Adrenal gland (tissue), 9 donors: ENCODE measurements at regions not wholly inside any gene's neighbourhood (a gene's known extent, or its start where the extent isn't known, plus 50 kb on each side); places are given as distances from the start of the nearest gene placed in this dataset.

Source experiments
- DNase-seq, 7 donors: peaks; one replicate each; pipeline ENCODE4 v3.0.0-alpha.2; 2019 to 2020
- H3K27ac ChIP-seq, 5 donors: fragments of 200-600 bp; sonication (generic) in 4 of 5; 1 replicate in 3 of 5; 2 replicates in 2 of 5; pipeline versions ENCODE4 v1.5.1 to v1.8.0; 2016 to 2020; ENCODE audit warnings: mild to moderate bottlenecking in 1 of 5
- H3K27me3 ChIP-seq: fragments of 200-600 bp; 2 replicates; pipeline ENCODE4 v1.8.0; 2021
- H3K36me3 ChIP-seq, 2 donors: fragments of 200-600 bp; replicated peaks in 1 of 2; 1 replicate in 1 of 2; 2 replicates in 1 of 2; pipeline versions ENCODE4 v1.5.1 to v1.8.0; 2018 to 2022
- H3K4me1 ChIP-seq, 2 donors: fragments of 200-600 bp; replicated peaks in 1 of 2; 1 replicate in 1 of 2; 2 replicates in 1 of 2; pipeline versions ENCODE4 v1.5.1 to v1.8.0; 2018 to 2021
- H3K4me3 ChIP-seq, 4 donors: fragments of 200-600 bp; sonication (generic) in 3 of 4; one replicate each; pipeline ENCODE4 v1.5.1; 2016 to 2018
- H3K9me3 ChIP-seq, 3 donors: fragments of 200-600 bp; sonication (generic) in 1 of 3; replicated peaks in 1 of 3; 1 replicate in 2 of 3; 2 replicates in 1 of 3; pipeline versions ENCODE4 v1.5.1 to v1.8.0; 2016 to 2021
- POLR2A ChIP-seq, 2 donors: fragments of 450-650 bp; IDR thresholded peaks; one replicate each; pipeline ENCODE4 v1.6.1; 2017; ENCODE audit warnings: antibody characterized with exemption in 2 of 2, mild to moderate bottlenecking in 2 of 2, moderate library complexity in 1 of 2
- WGBS, 4 donors: extraction: QIAGEN DNeasy Blood & Tissue Kit in 2 of 4; methylation state at CpG; one replicate each; pipeline versions ENCODE4 v1.1.5 to v1.1.7; 2013 to 2017; 5-methylcytosine and 5-hydroxymethylcytosine counted together
- intact Hi-C, 2 donors: fragments of 100-400 bp; cut with DNase I; formaldehyde crosslinking; loops; one replicate each; pipeline versions ENCODE4 v1.14.1 to v1.15.0; 2022 to 2023
- TF ChIP-seq, protein P1 (sequence below), 6 experiments: fragments of 450-650 bp in 4 of 6; fragments of 200-600 bp in 2 of 6; sonication (generic) in 1 of 6; IDR thresholded peaks; 1 replicate in 5 of 6; 2 replicates in 1 of 6; pipeline versions ENCODE4 v1.5.1 to v1.8.0; 2016 to 2021; ENCODE audit warnings: antibody characterized with exemption in 6 of 6, mild to moderate bottlenecking in 2 of 6, moderate library complexity in 1 of 6
- donor health status: healthy with polysubstance abuse.
- donor health status: Bipolar disorder and iron deficiency.
- donor health status: DM: yes; HTN: yes; CAD: no.
- donor health status: DM: no; HTN: no; CAD: no.
- donor health status: DM: no; HTN: no; CAD: no.

DNA sequence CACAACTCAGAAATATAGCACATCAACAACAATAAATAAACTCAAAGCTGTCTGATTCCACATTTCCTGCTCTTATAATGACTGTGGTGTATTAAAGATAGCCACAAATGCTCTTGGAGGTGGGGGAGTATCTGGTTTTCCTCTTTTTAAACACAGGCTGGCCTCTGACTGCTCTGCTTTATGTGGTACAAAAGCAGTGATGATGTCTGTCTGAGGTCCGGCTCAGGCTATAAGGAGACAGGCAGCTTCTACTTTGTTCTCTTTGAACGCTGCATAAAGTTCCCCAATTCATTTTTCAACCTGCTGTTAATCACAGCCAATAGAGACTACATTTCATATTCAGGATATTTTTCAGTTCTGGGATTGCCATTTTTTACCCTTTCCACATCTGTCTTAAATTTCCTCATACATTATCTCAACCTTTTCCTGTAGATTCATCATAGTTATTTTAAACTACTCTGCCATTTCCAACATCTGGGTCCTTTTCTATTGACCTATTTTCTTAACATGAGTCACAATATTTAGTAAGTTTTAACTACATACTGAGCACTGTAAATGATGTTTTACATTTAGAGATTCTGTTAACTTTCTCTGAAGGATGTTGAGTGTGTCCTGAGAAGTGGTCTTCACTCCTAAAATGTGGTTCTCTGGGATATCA lies 64.9 kb downstream of the CRPPA start:
- 43 to 66% (median 60%) methylated on average over 2 of the region's 2 CpGs for WGBS, 4 donors
- no peak overlapping the region for H3K27ac ChIP-seq

DNA sequence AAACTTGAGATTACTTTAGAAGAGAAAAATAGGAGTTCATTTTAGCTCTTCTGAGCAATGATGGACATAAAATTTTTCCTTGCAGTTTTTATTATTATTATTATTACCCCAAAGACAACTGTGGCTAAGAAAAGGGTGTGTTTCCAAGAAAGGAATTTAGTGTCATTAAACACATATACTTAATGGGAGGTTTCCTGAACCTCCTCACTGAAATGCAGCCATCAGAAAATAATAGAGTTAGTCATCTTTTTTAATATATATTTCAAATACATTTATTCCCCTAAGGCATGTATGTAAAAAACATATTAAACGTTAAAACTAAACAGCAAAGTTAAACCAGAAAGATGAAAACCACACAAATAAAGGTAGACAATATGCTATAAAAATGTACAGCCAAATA lies 66.8 kb downstream of the CRPPA start:
- Histone ChIP-seq H3K27me3 (no peaks in the 10 kb centered on the region), H3K9me3 (no peaks in the 10 kb centered on the region), H3K4me3 (no peak overlapping the region), H3K36me3 (no peaks in the 10 kb centered on the region), H3K27ac (no peak overlapping the region), H3K4me1 (no peaks in the 10 kb centered on the region)
- WGBS, 4 donors, result 27 to 73% (median 51%) methylated on average over 1 of the region's 1 CpG
- no peak for DNase-seq
- no peak for TF ChIP-seq POLR2A (IDR thresholded peaks at IDR 0.05)
- TF ChIP-seq, protein P1, sequence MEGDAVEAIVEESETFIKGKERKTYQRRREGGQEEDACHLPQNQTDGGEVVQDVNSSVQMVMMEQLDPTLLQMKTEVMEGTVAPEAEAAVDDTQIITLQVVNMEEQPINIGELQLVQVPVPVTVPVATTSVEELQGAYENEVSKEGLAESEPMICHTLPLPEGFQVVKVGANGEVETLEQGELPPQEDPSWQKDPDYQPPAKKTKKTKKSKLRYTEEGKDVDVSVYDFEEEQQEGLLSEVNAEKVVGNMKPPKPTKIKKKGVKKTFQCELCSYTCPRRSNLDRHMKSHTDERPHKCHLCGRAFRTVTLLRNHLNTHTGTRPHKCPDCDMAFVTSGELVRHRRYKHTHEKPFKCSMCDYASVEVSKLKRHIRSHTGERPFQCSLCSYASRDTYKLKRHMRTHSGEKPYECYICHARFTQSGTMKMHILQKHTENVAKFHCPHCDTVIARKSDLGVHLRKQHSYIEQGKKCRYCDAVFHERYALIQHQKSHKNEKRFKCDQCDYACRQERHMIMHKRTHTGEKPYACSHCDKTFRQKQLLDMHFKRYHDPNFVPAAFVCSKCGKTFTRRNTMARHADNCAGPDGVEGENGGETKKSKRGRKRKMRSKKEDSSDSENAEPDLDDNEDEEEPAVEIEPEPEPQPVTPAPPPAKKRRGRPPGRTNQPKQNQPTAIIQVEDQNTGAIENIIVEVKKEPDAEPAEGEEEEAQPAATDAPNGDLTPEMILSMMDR (IDR thresholded peaks at IDR 0.05), result no peak
- intact Hi-C loops, result no loop called here

More for the DNA sequence above, 64.9 kb downstream of the CRPPA start:
- TF ChIP-seq, protein P1 (IDR thresholded peaks at IDR 0.05), result no peak
- TF ChIP-seq POLR2A (IDR thresholded peaks at IDR 0.05), result no peak
- no peaks in the 10 kb centered on the region for H3K27me3 ChIP-seq
- H3K36me3 ChIP-seq, result no peaks in the 10 kb centered on the region
- no peak for DNase-seq
- no peak overlapping the region for H3K4me3 ChIP-seq
- intact Hi-C loops, result no loop called here
- H3K4me1 ChIP-seq, result no peaks in the 10 kb centered on the region
- no peaks in the 10 kb centered on the region for H3K9me3 ChIP-seq

DNA sequence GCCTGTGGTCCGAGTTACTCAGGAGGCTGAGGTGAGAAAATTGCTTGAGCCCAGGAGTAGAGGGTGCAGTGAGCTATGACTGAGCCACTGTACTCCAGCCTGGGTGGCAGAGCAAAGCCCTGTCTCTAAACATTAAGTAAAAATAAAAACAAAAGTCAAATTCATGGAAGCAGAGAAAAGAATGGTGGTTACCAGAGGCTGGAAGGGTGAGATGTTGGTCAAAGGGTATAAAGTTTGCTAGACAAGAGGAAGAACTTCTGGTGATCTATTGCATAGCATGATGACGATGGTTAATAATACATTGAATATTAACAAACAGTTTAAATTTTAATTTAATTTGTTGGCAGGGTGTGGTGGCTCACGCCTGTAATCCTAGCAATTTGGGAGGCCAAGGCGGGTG lies 68.1 kb downstream of the CRPPA start:
- WGBS, 4 donors, result 66 to 73% (median 70%) methylated on average over 4 of the region's 4 CpGs
- H3K36me3 ChIP-seq, result no peaks in the 10 kb centered on the region
- no peaks in the 10 kb centered on the region for H3K4me1 ChIP-seq
- no peak overlapping the region for H3K4me3 ChIP-seq
- H3K27ac ChIP-seq, result no peak overlapping the region
- H3K27me3 ChIP-seq, result no peaks in the 10 kb centered on the region
- TF ChIP-seq, protein P1 (IDR thresholded peaks at IDR 0.05), result no peak
- intact Hi-C loops, result no loop called here
- H3K9me3 ChIP-seq, result no peaks in the 10 kb centered on the region
- DNase-seq, result no peak

DNA sequence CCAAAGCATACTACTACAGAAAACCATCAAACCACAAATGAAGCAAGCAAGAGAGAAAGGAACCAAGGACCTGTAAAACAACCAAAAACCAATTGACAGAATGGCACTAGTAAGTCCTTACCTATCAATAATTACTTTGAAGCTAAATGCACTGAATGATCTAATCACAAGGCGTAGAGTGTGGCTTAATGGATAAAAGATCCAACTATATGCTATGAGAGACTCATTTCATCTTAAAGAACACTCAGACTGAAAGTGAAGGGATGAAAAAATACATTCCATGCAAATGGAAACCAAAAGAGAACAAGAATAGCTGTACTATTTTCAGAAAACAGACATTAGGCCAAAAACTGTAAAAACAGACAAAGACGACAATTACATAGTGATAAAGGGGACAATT lies 70.7 kb downstream of the CRPPA start:
- intact Hi-C loops, result no loop called here
- DNase-seq, result no peak
- H3K4me3 ChIP-seq, result no peak overlapping the region
- no peaks in the 10 kb centered on the region for H3K4me1 ChIP-seq
- no peaks in the 10 kb centered on the region for H3K9me3 ChIP-seq
- H3K27me3 ChIP-seq, result no peaks in the 10 kb centered on the region
- no peak overlapping the region for H3K27ac ChIP-seq
- WGBS, 4 donors, result 85 to 98% (median 90%) methylated on average over 2 of the region's 2 CpGs
- TF ChIP-seq POLR2A (IDR thresholded peaks at IDR 0.05), result no peak
- TF ChIP-seq, protein P1 (IDR thresholded peaks at IDR 0.05), result no peak
- no peaks in the 10 kb centered on the region for H3K36me3 ChIP-seq
